ENCODE measurements at regions not wholly inside any gene's neighbourhood (a gene's known extent, or its start where the extent isn't known, plus 50 kb on each side); places are given as distances from the start of the nearest gene placed in this dataset.

GRCh38 chr15:98063871-98064270 lies 103.4 kb downstream of the ARRDC4 start:
- Mint-ChIP-seq H3K9me3 (peaks cover 7% of the 10 kb centered on the region), H3K27ac (ENCODE audit: unreplicated experiment) (no peak overlapping the region), H3K36me3 (ENCODE audit: low read depth) (peaks cover 5% of the 10 kb centered on the region), H3K4me3 (no peak overlapping the region), H3K27me3 (ENCODE audit: low read depth) (no peaks in the 10 kb centered on the region), H3K4me1 (peaks cover 16% of the 10 kb centered on the region)
- TF ChIP-seq CTCF (conservative IDR thresholded peaks at IDR 0.05): no peak
- DNase-seq (ENCODE audit: low read depth, low spot score): no peak

- H3K36me3 Mint-ChIP-seq (ENCODE audit: low read depth): peaks cover 3% of the 10 kb centered on the region
- H3K27ac Mint-ChIP-seq (ENCODE audit: unreplicated experiment): no peak overlapping the region
- H3K4me3 Mint-ChIP-seq: no peak overlapping the region
- DNase-seq (ENCODE audit: low read depth, low spot score): no peak
- H3K27me3 Mint-ChIP-seq (ENCODE audit: low read depth): no peaks in the 10 kb centered on the region
- peaks cover 8% of the 10 kb centered on the region for H3K9me3 Mint-ChIP-seq
- TF ChIP-seq CTCF (conservative IDR thresholded peaks at IDR 0.05): no peak
- H3K4me1 Mint-ChIP-seq: peaks cover 16% of the 10 kb centered on the region
Observed at GRCh38 chr15:98067339-98067738, 106.8 kb downstream of the ARRDC4 start.

- H3K27ac Mint-ChIP-seq (ENCODE audit: unreplicated experiment): no peak overlapping the region
- H3K27me3 Mint-ChIP-seq (ENCODE audit: low read depth): no peaks in the 10 kb centered on the region
- H3K36me3 Mint-ChIP-seq (ENCODE audit: low read depth): peaks cover 3% of the 10 kb centered on the region
- H3K9me3 Mint-ChIP-seq: peaks cover 8% of the 10 kb centered on the region
- no peak for TF ChIP-seq CTCF (conservative IDR thresholded peaks at IDR 0.05)
- H3K4me3 Mint-ChIP-seq: no peak overlapping the region
- H3K4me1 Mint-ChIP-seq: peaks cover 6% of the 10 kb centered on the region
- no peak for DNase-seq (ENCODE audit: low read depth, low spot score)
Observed at GRCh38 chr15:98069256-98069655, 108.8 kb downstream of the ARRDC4 start.

- peaks cover 3% of the 10 kb centered on the region for H3K36me3 Mint-ChIP-seq (ENCODE audit: low read depth)
- no peak for DNase-seq (ENCODE audit: low read depth, low spot score)
- H3K27ac Mint-ChIP-seq (ENCODE audit: unreplicated experiment): no peak overlapping the region
Observed at GRCh38 chr15:98070137-98070536, 109.6 kb downstream of the ARRDC4 start.

GRCh38 chr15:98071786-98072185 lies 111.3 kb downstream of the ARRDC4 start:
- Mint-ChIP-seq H3K4me3 (no peak overlapping the region), H3K27me3 (ENCODE audit: low read depth) (no peaks in the 10 kb centered on the region), H3K27ac (ENCODE audit: unreplicated experiment) (no peak overlapping the region), H3K4me1 (peaks cover 9% of the 10 kb centered on the region), H3K36me3 (ENCODE audit: low read depth) (peaks cover 3% of the 10 kb centered on the region), H3K9me3 (peaks cover 8% of the 10 kb centered on the region)
- no peak for DNase-seq (ENCODE audit: low read depth, low spot score)
- no peak for TF ChIP-seq CTCF (conservative IDR thresholded peaks at IDR 0.05)

More at GRCh38 chr15:98070137-98070536, 109.6 kb downstream of the ARRDC4 start:
- H3K9me3 Mint-ChIP-seq: peaks cover 8% of the 10 kb centered on the region
- H3K4me1 Mint-ChIP-seq: no peaks in the 10 kb centered on the region
- no peak overlapping the region for H3K4me3 Mint-ChIP-seq
- no peaks in the 10 kb centered on the region for H3K27me3 Mint-ChIP-seq (ENCODE audit: low read depth)
- TF ChIP-seq CTCF (conservative IDR thresholded peaks at IDR 0.05): no peak

- H3K9me3 Mint-ChIP-seq: no peaks in the 10 kb centered on the region
- no peaks in the 10 kb centered on the region for H3K27me3 Mint-ChIP-seq (ENCODE audit: low read depth)
- H3K4me3 Mint-ChIP-seq: no peak overlapping the region
- no peak for TF ChIP-seq CTCF (conservative IDR thresholded peaks at IDR 0.05)
- peaks cover 10% of the 10 kb centered on the region for H3K4me1 Mint-ChIP-seq
- DNase-seq (ENCODE audit: low read depth, low spot score): no peak
- H3K27ac Mint-ChIP-seq (ENCODE audit: unreplicated experiment): no peak overlapping the region
- H3K36me3 Mint-ChIP-seq (ENCODE audit: low read depth): no peaks in the 10 kb centered on the region
Observed at GRCh38 chr15:98075441-98075840, 114.9 kb downstream of the ARRDC4 start.
